ENCODE measurements at regions not wholly inside any gene's neighbourhood (a gene's known extent, or its start where the extent isn't known, plus 50 kb on each side); places are given as distances from the start of the nearest gene placed in this dataset.
A peak's percentile ranks its signal among the peaks of the same experiment; 100 is the strongest.

DNA sequence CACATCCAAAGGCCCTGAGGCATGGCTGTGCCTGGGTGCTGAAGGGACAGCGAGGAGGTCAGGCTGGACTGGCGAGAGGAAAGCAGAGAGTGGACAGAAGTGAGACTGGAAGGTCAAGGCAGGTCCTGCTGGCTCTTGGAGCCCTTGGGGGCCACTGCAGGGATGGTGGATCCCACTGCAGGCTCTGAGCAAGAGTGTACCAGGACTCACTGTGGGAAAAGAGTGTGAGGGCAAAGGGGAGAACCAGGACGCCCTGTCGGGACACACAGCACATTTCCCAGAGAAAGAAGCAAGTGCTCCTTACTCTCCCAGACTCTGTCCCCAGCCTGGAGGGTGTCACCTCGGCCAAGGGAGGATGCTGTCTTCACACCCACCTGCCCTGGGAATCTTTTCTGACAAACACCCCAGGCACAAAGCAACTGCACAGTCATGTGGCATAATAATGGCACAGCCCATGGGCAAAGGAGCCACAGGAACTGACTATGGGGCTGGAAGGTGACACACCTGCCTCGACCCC lies 172.3 kb upstream of the CST7 start:
- DNase-seq (ENCODE audit: low read depth, low spot score) = no peak
- H3K27ac ChIP-seq (ENCODE audit: low read length) = no peak overlapping the region
- H3K4me3 ChIP-seq (ENCODE audit: low read length) = no peak overlapping the region
- no peaks in the 10 kb centered on the region for H3K27me3 ChIP-seq (ENCODE audit: control insufficient read depth, insufficient read depth, low read length)
- H3K36me3 ChIP-seq (ENCODE audit: control insufficient read depth, insufficient read depth, low read length) = no peaks in the 10 kb centered on the region
- H3K9me3 ChIP-seq (ENCODE audit: control insufficient read depth, insufficient read depth, low read length) = no peaks in the 10 kb centered on the region
- WGBS (ENCODE audit: insufficient coverage, insufficient read length) = no CpG with 5 or more reads among the region's 6 CpGs
- no peaks in the 10 kb centered on the region for H3K4me1 ChIP-seq (ENCODE audit: control insufficient read depth, insufficient read depth, low read length)

DNA sequence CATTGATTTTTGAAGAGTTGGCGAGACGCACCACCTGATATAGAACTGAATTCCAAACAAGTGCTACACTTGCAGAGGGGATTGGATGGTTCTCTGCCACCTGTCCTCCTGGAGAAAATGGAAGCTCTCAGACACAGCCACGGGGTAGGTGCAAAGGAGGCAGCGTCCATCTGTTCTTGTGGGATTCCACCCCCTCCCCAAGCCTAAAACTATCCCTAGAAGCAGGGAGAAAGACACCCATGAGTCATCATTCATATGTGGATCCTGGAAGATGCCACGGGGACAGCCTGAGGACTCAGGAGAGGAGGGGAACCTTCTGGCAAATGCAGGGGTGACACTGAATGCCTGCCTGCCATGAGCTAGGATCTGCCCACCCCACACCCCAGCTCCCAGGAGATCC lies 171.3 kb upstream of the CST7 start:
- H3K27ac ChIP-seq (ENCODE audit: low read length) = no peak overlapping the region
- H3K4me1 ChIP-seq (ENCODE audit: control insufficient read depth, insufficient read depth, low read length) = no peaks in the 10 kb centered on the region
- no peak for DNase-seq (ENCODE audit: low read depth, low spot score)

DNA sequence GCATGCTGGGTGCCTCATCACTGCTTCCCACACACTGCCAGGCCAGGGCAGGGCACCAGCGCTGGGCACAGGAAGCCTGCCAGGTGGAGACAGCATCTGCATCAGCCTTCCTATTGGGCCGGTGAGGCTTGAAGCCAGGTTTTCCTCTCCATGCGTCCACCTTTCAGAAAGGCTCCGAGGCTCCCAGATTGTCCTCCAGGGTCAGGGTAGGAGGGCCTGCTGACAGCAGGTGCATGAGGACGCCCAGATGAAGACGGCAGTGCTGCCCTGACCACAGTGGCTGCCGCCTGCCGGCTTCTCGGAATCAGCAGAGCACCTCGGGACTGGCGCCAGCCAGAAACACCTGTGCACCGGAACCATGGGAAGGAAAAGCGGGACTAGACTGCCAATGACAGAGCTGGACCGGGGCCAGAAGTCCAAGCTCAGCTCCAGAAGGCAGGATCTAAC lies 170.5 kb upstream of the CST7 start:
- no peaks in the 10 kb centered on the region for H3K4me1 ChIP-seq (ENCODE audit: control insufficient read depth, insufficient read depth, low read length)
- DNase-seq (ENCODE audit: low read depth, low spot score) = no peak
- whole genome bisulfite sequencing (ENCODE audit: insufficient coverage, insufficient read length) = no CpG with 5 or more reads among the region's 14 CpGs
- H3K4me3 ChIP-seq (ENCODE audit: low read length) = no peak overlapping the region
- no peaks in the 10 kb centered on the region for H3K9me3 ChIP-seq (ENCODE audit: control insufficient read depth, insufficient read depth, low read length)
- no peaks in the 10 kb centered on the region for H3K27me3 ChIP-seq (ENCODE audit: control insufficient read depth, insufficient read depth, low read length)
- H3K27ac ChIP-seq (ENCODE audit: low read length) = no peak overlapping the region
- H3K36me3 ChIP-seq (ENCODE audit: control insufficient read depth, insufficient read depth, low read length) = no peaks in the 10 kb centered on the region

More for the DNA sequence above, 171.3 kb upstream of the CST7 start:
- Histone ChIP-seq H3K27me3 (ENCODE audit: control insufficient read depth, insufficient read depth, low read length) (no peaks in the 10 kb centered on the region), H3K36me3 (ENCODE audit: control insufficient read depth, insufficient read depth, low read length) (no peaks in the 10 kb centered on the region), H3K9me3 (ENCODE audit: control insufficient read depth, insufficient read depth, low read length) (no peaks in the 10 kb centered on the region), H3K4me3 (ENCODE audit: low read length) (no peak overlapping the region)
- no CpG with 5 or more reads among the region's 5 CpGs for WGBS (ENCODE audit: insufficient coverage, insufficient read length)

DNA sequence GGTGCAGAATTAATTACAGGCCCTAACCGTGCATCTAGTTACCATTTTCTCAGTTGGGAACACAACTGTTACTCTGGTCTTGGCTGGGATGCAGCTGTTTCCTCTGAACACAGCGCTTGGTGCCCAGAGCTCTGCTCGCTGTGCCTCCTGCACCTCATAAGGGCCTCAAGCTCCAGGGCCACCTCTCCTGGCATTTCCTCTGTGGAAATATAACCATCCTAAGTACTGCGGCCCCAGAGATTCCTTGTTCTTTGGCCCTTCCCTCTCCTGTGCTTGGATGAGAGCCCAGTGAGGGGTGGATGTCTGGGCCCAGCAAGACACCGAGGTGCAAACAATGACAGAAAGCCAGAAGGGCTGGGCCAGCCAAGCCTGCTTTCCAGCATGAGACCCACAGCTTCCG lies 169.9 kb upstream of the CST7 start:
- Histone ChIP-seq H3K27ac (ENCODE audit: low read length) (no peak overlapping the region), H3K27me3 (ENCODE audit: control insufficient read depth, insufficient read depth, low read length) (no peaks in the 10 kb centered on the region), H3K4me3 (ENCODE audit: low read length) (no peak overlapping the region), H3K9me3 (ENCODE audit: control insufficient read depth, insufficient read depth, low read length) (no peaks in the 10 kb centered on the region), H3K4me1 (ENCODE audit: control insufficient read depth, insufficient read depth, low read length) (no peaks in the 10 kb centered on the region), H3K36me3 (ENCODE audit: control insufficient read depth, insufficient read depth, low read length) (no peaks in the 10 kb centered on the region)
- no peak for DNase-seq (ENCODE audit: low read depth, low spot score)
- no CpG with 5 or more reads among the region's 6 CpGs for WGBS (ENCODE audit: insufficient coverage, insufficient read length)

DNA sequence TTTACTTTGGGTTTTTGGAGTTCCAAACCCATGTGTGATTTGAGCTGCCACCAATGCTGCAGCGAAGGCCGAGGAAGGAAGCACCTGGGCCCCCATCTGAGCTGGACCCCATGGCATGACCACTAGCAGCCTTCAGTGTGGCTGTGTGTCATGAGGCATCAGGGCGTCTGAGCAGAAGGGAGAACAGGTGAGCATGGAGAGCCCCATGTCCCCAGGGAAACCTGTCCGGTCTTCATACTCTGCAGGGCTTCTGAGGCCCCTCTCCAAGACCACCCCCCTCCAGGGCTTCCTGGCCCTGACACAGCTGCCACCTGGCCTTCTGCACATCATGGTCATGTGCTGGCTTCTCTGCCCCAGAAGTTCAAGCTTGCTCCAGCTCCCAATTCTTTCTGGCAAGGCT lies 169.1 kb upstream of the CST7 start:
- Histone ChIP-seq H3K27ac (ENCODE audit: low read length) (no peak overlapping the region), H3K36me3 (ENCODE audit: control insufficient read depth, insufficient read depth, low read length) (no peaks in the 10 kb centered on the region), H3K4me3 (ENCODE audit: low read length) (no peak overlapping the region), H3K9me3 (ENCODE audit: control insufficient read depth, insufficient read depth, low read length) (no peaks in the 10 kb centered on the region), H3K27me3 (ENCODE audit: control insufficient read depth, insufficient read depth, low read length) (no peaks in the 10 kb centered on the region), H3K4me1 (ENCODE audit: control insufficient read depth, insufficient read depth, low read length) (no peaks in the 10 kb centered on the region)
- no CpG with 5 or more reads among the region's 4 CpGs for WGBS (ENCODE audit: insufficient coverage, insufficient read length)
- no peak for DNase-seq (ENCODE audit: low read depth, low spot score)

DNA sequence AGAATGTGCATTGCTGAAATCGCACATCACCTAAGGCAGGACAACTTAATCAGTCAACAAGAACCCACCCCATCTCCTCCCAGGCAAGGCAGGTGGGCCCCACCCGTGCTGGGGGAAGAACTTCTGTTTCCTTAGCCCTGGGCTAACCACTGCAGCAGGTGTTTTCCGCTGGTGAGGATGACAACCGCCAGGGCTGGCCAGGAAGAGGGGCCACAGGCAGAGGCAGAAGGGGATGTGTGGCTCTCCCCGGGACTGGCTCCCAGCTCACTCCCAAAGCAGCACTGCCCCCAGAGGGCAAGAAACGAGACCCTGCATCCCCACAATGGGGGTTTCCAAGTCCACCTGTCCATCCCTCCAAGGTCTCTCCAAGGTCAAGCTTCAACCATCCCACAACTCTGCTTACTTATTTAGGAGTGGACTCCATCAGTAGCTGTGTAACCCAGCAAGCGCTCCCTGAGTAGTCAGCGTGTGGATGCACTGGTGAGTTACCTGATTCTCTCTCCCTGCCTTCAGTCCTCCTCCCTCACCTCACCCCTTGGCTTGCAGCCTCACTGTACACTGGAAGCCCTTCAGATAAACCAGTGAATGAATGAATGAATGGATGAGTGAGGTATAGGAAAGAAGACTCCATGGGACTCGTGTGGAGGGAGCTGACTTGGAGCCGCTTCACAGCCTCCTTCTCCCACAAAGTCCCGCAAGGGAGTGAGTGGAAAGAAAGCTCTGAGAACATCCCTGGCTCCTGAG lies 168.2 kb upstream of the CST7 start:
- Histone ChIP-seq H3K27me3 (ENCODE audit: control insufficient read depth, insufficient read depth, low read length) (no peaks in the 10 kb centered on the region), H3K9me3 (ENCODE audit: control insufficient read depth, insufficient read depth, low read length) (no peaks in the 10 kb centered on the region), H3K36me3 (ENCODE audit: control insufficient read depth, insufficient read depth, low read length) (no peaks in the 10 kb centered on the region), H3K27ac (ENCODE audit: low read length) (no peak overlapping the region), H3K4me1 (ENCODE audit: control insufficient read depth, insufficient read depth, low read length) (no peaks in the 10 kb centered on the region), H3K4me3 (ENCODE audit: low read length) (no peak overlapping the region)
- no peak for DNase-seq (ENCODE audit: low read depth, low spot score)
- WGBS (ENCODE audit: insufficient coverage, insufficient read length) = no CpG with 5 or more reads among the region's 11 CpGs

DNA sequence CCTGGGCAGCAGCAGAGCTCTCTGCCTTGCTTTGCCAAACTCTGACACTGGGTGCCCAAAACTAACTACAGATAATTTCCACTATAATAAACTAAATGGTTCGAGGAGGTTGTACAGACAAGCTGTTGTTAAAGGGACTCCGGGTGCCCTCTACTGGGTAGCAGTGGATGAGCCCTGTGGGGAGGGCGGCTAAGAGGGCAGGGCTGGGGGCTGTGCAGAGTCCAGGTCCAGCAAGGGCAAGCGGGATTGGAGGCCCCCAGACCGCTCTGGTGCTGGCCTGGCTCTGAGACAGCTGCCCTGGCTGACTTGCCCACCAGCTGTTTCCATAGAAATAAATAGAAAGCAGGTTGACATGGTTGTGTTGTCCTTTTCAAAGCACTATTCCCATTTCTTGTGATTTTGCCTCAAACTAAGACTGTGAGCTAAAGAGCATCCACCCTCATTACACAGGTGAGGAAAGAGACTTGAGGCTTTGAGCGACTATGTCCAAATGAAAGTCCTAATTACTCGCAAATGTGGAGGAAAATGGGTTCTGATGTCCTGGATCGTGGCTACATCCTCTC lies 167.6 kb upstream of the CST7 start:
- Histone ChIP-seq H3K27ac (ENCODE audit: low read length) (no peak overlapping the region), H3K4me3 (ENCODE audit: low read length) (no peak overlapping the region), H3K4me1 (ENCODE audit: control insufficient read depth, insufficient read depth, low read length) (no peaks in the 10 kb centered on the region), H3K9me3 (ENCODE audit: control insufficient read depth, insufficient read depth, low read length) (no peaks in the 10 kb centered on the region), H3K27me3 (ENCODE audit: control insufficient read depth, insufficient read depth, low read length) (no peaks in the 10 kb centered on the region), H3K36me3 (ENCODE audit: control insufficient read depth, insufficient read depth, low read length) (no peaks in the 10 kb centered on the region)
- no CpG with 5 or more reads among the region's 8 CpGs for WGBS (ENCODE audit: insufficient coverage, insufficient read length)
- DNase-seq (ENCODE audit: low read depth, low spot score) = no peak

DNA sequence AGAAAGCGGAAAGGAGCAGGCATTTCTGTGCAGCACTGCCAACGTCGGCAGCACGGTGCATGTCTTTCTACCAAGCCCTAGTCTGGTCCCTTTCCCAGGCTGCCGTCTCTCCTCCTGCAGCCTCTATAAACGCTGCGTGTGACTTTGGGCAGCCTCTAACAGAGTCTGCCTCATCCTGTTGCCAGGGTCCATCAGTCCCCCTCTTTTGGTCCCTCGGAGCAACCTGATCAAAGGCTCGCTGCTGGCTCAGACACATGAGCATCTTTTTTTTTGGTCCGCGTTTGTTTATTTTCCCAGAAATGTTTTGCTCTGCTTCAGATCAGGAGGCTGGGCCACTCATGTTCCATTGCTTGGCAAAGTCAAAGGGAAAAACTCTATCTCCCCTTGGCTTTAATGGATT lies 166.8 kb upstream of the CST7 start:
- DNase-seq (ENCODE audit: low read depth, low spot score) = no peak
- no peaks in the 10 kb centered on the region for H3K36me3 ChIP-seq (ENCODE audit: control insufficient read depth, insufficient read depth, low read length)
- no CpG with 5 or more reads among the region's 11 CpGs for WGBS (ENCODE audit: insufficient coverage, insufficient read length)
- no peaks in the 10 kb centered on the region for H3K4me1 ChIP-seq (ENCODE audit: control insufficient read depth, insufficient read depth, low read length)
- no peaks in the 10 kb centered on the region for H3K27me3 ChIP-seq (ENCODE audit: control insufficient read depth, insufficient read depth, low read length)
- H3K27ac ChIP-seq (ENCODE audit: low read length) = no peak overlapping the region
- no peak overlapping the region for H3K4me3 ChIP-seq (ENCODE audit: low read length)
- H3K9me3 ChIP-seq (ENCODE audit: control insufficient read depth, insufficient read depth, low read length) = no peaks in the 10 kb centered on the region

DNA sequence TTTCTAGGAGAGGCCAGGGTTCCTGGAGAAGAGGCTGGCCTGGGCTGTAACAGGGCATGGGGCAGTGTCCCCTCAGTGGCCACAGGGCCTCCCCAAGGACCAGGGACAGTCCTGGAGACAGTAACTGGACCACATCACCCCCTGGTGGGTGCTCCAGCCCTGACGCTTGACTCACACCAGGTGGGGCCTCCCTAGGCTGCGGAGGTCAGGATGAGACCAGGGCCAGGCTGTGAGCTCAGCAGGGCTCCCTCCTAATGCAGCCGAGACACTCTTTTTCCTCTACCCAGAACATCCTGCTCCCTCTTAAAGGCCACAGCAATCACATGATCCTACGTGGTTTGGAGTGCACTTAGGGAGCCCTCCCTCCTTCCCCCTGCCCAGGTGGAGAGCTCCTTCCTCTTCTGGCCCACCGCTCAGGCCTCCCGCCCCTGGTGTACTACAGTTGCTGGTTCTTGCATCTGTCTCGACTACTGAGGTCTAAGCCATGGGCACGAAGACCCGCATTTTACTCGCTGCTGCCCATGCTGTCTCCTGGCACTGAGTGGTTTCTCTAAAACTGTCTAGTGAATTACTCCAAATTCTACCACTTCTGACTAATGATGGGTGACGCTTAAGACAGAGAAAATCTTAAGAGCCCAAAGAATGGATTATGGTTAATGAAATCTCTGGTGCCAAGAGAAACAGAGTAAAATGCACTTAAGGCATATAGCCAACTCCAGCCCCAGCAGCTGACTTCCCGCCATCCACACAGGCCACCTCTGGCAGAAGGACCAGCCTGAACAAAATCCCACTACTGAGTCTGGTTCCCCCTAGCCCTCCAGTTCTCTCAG lies 166.1 kb upstream of the CST7 start:
- Histone ChIP-seq H3K27me3 (ENCODE audit: control insufficient read depth, insufficient read depth, low read length) (no peaks in the 10 kb centered on the region), H3K9me3 (ENCODE audit: control insufficient read depth, insufficient read depth, low read length) (no peaks in the 10 kb centered on the region), H3K4me1 (ENCODE audit: control insufficient read depth, insufficient read depth, low read length) (no peaks in the 10 kb centered on the region), H3K27ac (ENCODE audit: low read length) (no peak overlapping the region), H3K4me3 (ENCODE audit: low read length) (no peak overlapping the region), H3K36me3 (ENCODE audit: control insufficient read depth, insufficient read depth, low read length) (no peaks in the 10 kb centered on the region)
- WGBS (ENCODE audit: insufficient coverage, insufficient read length) = no CpG with 5 or more reads among the region's 12 CpGs
- no peak for DNase-seq (ENCODE audit: low read depth, low spot score)

DNA sequence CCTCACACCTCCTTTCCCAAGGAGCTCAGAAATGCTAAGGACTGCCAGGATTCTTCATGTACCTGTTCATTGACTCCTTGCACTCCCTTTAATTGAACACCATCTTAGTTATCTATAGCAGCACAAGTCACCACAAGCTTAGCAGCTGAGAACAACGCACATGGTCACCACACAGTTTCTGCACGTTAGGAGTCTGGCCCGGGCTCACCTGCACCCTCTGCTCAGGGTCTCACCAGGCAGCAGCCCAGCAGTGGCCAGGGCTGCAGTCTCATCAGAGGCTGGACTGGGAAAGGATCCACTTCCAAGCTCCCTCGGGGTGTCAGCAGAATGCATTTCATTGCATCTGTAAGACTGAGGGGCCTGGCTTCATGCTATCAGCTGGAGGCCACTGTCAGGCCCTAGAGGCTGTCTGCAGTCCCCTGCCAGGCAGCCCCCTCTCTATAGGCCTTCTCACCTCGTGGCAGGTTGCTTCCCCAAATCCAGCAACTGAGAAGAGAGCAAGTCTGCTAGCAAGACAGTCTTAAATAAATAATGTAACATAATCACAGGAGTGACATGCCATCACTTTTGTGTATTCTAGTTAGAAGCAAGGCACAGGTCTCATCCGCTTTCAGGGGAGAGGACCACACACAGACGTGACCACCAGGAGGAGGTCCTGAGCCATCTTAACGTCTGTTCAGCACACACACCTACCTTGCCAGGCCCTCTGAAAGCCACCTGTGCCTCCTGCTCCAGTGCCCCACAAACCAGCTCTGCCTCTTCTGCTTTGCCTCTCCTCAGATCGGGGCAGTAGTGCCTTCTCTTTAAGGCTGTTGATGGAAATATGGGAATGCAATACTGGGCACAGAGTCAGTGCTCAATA lies 165.2 kb upstream of the CST7 start:
- Histone ChIP-seq H3K4me3 (ENCODE audit: low read length) (no peak overlapping the region), H3K36me3 (ENCODE audit: control insufficient read depth, insufficient read depth, low read length) (no peaks in the 10 kb centered on the region), H3K4me1 (ENCODE audit: control insufficient read depth, insufficient read depth, low read length) (no peaks in the 10 kb centered on the region), H3K27me3 (ENCODE audit: control insufficient read depth, insufficient read depth, low read length) (no peaks in the 10 kb centered on the region), H3K9me3 (ENCODE audit: control insufficient read depth, insufficient read depth, low read length) (no peaks in the 10 kb centered on the region), H3K27ac (ENCODE audit: low read length) (no peak overlapping the region)
- peak; percentile 33 for DNase-seq (ENCODE audit: low read depth, low spot score)
- WGBS (ENCODE audit: insufficient coverage, insufficient read length) = no CpG with 5 or more reads among the region's 9 CpGs
